ENCODE measurements at regions not wholly inside any gene's neighbourhood (a gene's known extent, or its start where the extent isn't known, plus 50 kb on each side); places are given as distances from the start of the nearest gene placed in this dataset.
"Not testable (repeated sequence)": the region's sequence is repeated elsewhere in the genome, so short reads cannot be mapped to it uniquely, and the experiment has no call there.

GRCh38 chr15:31643955-31644354 is 317.3 kb downstream of the KLF13 start:
- TF ChIP-seq, protein P1, sequence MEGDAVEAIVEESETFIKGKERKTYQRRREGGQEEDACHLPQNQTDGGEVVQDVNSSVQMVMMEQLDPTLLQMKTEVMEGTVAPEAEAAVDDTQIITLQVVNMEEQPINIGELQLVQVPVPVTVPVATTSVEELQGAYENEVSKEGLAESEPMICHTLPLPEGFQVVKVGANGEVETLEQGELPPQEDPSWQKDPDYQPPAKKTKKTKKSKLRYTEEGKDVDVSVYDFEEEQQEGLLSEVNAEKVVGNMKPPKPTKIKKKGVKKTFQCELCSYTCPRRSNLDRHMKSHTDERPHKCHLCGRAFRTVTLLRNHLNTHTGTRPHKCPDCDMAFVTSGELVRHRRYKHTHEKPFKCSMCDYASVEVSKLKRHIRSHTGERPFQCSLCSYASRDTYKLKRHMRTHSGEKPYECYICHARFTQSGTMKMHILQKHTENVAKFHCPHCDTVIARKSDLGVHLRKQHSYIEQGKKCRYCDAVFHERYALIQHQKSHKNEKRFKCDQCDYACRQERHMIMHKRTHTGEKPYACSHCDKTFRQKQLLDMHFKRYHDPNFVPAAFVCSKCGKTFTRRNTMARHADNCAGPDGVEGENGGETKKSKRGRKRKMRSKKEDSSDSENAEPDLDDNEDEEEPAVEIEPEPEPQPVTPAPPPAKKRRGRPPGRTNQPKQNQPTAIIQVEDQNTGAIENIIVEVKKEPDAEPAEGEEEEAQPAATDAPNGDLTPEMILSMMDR (IDR thresholded peaks at IDR 0.05) = not testable (repeated sequence)
- not testable (repeated sequence) for TF ChIP-seq EZH2 (IDR thresholded peaks at IDR 0.05; ENCODE audit: borderline replicate concordance, insufficient read depth, low read depth, low read length, poor library complexity, severe bottlenecking)

Data from B cell (primary cell).